Left lung (tissue), 4 donors: ENCODE measurements at regions not wholly inside any gene's neighbourhood (a gene's known extent, or its start where the extent isn't known, plus 50 kb on each side); places are given as distances from the start of the nearest gene placed in this dataset.
"Not testable (repeated sequence)": the region's sequence is repeated elsewhere in the genome, so short reads cannot be mapped to it uniquely, and the experiment has no call there.

Experiments used
- ATAC-seq: fragments of 200-7000 bp; cut with Tn5 transposase; one replicate; pipeline ENCODE4 v1.9.1; 2020; ENCODE audit warnings: moderate library complexity
- DNase-seq, 4 donors: peaks; one replicate each; pipeline ENCODE4 v3.0.0-alpha.2; 2013 to 2020
- H3K27ac ChIP-seq, 2 donors: fragments of 200-600 bp; sonication (generic) in 1 of 2; one replicate each; pipeline versions ENCODE4 v1.5.0 to v1.8.0; 2020 to 2021
- H3K27me3 ChIP-seq, 2 donors: fragments of 200-600 bp; sonication (generic) in 1 of 2; one replicate each; pipeline versions ENCODE4 v1.5.0 to v1.8.0; 2020 to 2021
- H3K36me3 ChIP-seq, 2 donors: fragments of 200-600 bp; sonication (generic) in 1 of 2; one replicate each; pipeline versions ENCODE4 v1.5.0 to v1.8.0; 2020 to 2021
- H3K4me1 ChIP-seq, 2 donors: fragments of 200-600 bp; one replicate each; pipeline ENCODE4 v1.8.0; 2021
- H3K4me3 ChIP-seq, 2 donors: fragments of 200-600 bp; sonication (generic) in 1 of 2; one replicate each; pipeline versions ENCODE4 v1.5.0 to v1.8.0; 2020 to 2021; ENCODE audit warnings: mild to moderate bottlenecking in 1 of 2
- H3K9me3 ChIP-seq, 2 donors: fragments of 200-600 bp; sonication (generic) in 1 of 2; one replicate each; pipeline versions ENCODE4 v1.5.0 to v1.8.0; 2020 to 2021
- CTCF ChIP-seq, 2 donors: fragments of 200-600 bp; sonication (generic) in 1 of 2; IDR thresholded peaks; one replicate each; pipeline versions ENCODE4 v1.5.0 to v1.8.0; 2021; ENCODE audit warnings: antibody characterized with exemption in 2 of 2
- intact Hi-C, 2 donors: fragments of 100-400 bp; cut with DNase I; formaldehyde crosslinking; loops; one replicate each; pipeline versions ENCODE4 v1.11.2 to v1.14.2; 2022
- donor health status: DM: no; HTN: yes; CAD: no.
- donor health status: DM: no; HTN: no; CAD: no.

- H3K27ac ChIP-seq: no peak overlapping the region
- no peak overlapping the region for H3K4me3 ChIP-seq
- H3K9me3 ChIP-seq: peaks cover 0 to 14% of the 10 kb centered on the region in 2 donors
- TF ChIP-seq CTCF (IDR thresholded peaks at IDR 0.05): no peak
- no peaks in the 10 kb centered on the region for H3K4me1 ChIP-seq
- H3K27me3 ChIP-seq: no peaks in the 10 kb centered on the region
- DNase-seq (no peak), ATAC-seq (no peak)
- H3K36me3 ChIP-seq: no peaks in the 10 kb centered on the region
- intact Hi-C loops: no loop called here
Observed at GRCh38 chr10:81594991-81595390, 280.0 kb upstream of the NRG3 start.

DNA sequence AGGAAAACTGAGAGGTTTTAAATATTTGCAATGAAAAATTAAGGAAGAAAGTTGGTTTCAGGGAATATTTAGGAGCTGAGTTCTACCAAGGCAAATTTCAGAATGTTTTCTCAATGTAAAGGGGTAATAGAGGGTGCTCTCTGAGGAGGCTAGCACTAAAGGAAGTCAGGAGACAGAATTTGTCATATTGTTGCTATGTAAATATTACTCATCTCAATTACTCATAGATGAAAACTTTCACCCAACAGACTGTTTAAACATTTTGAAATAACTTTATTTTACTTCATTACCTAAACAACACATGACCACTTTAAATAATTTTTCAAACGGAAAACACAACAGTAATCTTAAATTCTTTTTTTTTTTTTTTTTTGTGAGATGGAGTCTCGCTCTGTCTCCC lies 274.8 kb upstream of the NRG3 start:
- TF ChIP-seq CTCF (IDR thresholded peaks at IDR 0.05): no peak
- no peak overlapping the region for H3K4me3 ChIP-seq
- H3K36me3 ChIP-seq: no peaks in the 10 kb centered on the region
- H3K4me1 ChIP-seq: no peaks in the 10 kb centered on the region
- H3K9me3 ChIP-seq: peaks cover 0 to 7% of the 10 kb centered on the region in 2 donors
- no peak overlapping the region for H3K27ac ChIP-seq
- DNase-seq: no peak
- intact Hi-C loops: no loop called here
- ATAC-seq: peak; percentile 30
- no peaks in the 10 kb centered on the region for H3K27me3 ChIP-seq

DNA sequence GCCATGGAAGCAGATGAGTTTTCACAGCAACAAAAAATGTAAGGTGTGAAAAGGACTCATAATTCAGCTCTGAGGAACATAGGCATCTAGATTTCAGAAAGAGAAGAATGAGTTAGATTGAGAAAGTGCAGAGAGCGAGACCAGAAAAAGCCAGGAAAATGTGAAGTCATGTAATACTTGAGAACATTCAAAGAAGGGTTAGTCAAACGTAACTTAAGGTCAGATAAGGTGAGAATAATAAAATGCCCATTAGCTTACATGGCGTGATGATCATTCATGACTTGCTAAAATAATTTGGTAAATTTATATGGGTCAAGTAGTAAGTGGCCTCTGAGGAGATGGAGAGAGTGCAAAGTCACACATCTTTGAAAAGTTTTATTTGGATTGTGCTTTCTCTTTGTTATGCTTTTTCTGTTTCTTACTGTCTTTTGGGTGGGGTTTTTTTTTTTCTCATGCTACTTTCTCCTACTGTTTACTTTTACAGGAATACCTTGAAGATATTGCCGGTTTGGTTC lies 271.8 kb upstream of the NRG3 start:
- H3K27ac ChIP-seq: no peak overlapping the region
- H3K36me3 ChIP-seq: no peaks in the 10 kb centered on the region
- no peak overlapping the region for H3K4me3 ChIP-seq
- ATAC-seq: no peak
- no peaks in the 10 kb centered on the region for H3K4me1 ChIP-seq
- no peaks in the 10 kb centered on the region for H3K27me3 ChIP-seq
- no peak for DNase-seq
- peaks cover 0 to 2% of the 10 kb centered on the region in 2 donors for H3K9me3 ChIP-seq
- TF ChIP-seq CTCF (IDR thresholded peaks at IDR 0.05): no peak
- intact Hi-C loops: no loop called here

- H3K4me3 ChIP-seq: not testable (repeated sequence)
Observed at GRCh38 chr10:81644485-81644884, 230.5 kb upstream of the NRG3 start.

GRCh38 chr10:81655986-81656385 lies 219.0 kb upstream of the NRG3 start:
- H3K4me3 ChIP-seq: no peak overlapping the region
- H3K9me3 ChIP-seq: peaks cover 0 to 50% of the 10 kb centered on the region in 2 donors
- TF ChIP-seq CTCF (IDR thresholded peaks at IDR 0.05): no peak
- intact Hi-C loops: no loop called here
- ATAC-seq: no peak
- H3K36me3 ChIP-seq: no peaks in the 10 kb centered on the region
- H3K27ac ChIP-seq: no peak overlapping the region
- no peak for DNase-seq
- no peaks in the 10 kb centered on the region for H3K4me1 ChIP-seq
- no peaks in the 10 kb centered on the region for H3K27me3 ChIP-seq

More at GRCh38 chr10:81644485-81644884, 230.5 kb upstream of the NRG3 start:
- DNase-seq: peak in 1 of 4 donors; percentile 35
- H3K27me3 ChIP-seq, H3K4me1 ChIP-seq, H3K36me3 ChIP-seq, ATAC-seq, H3K27ac ChIP-seq, intact Hi-C loops: not testable (repeated sequence)
- H3K9me3 ChIP-seq: peaks cover 0 to 32% of the 10 kb centered on the region in 2 donors

- intact Hi-C loops: no loop called here
- Histone ChIP-seq H3K4me3 (no peak overlapping the region), H3K27me3 (no peaks in the 10 kb centered on the region), H3K4me1 (no peaks in the 10 kb centered on the region), H3K9me3 (peaks cover 0 to 3% of the 10 kb centered on the region in 2 donors), H3K27ac (no peak overlapping the region), H3K36me3 (no peaks in the 10 kb centered on the region)
- DNase-seq: no peak
- TF ChIP-seq CTCF (IDR thresholded peaks at IDR 0.05): no peak
- no peak for ATAC-seq
Observed at GRCh38 chr10:81662837-81663236, 212.2 kb upstream of the NRG3 start.

DNA sequence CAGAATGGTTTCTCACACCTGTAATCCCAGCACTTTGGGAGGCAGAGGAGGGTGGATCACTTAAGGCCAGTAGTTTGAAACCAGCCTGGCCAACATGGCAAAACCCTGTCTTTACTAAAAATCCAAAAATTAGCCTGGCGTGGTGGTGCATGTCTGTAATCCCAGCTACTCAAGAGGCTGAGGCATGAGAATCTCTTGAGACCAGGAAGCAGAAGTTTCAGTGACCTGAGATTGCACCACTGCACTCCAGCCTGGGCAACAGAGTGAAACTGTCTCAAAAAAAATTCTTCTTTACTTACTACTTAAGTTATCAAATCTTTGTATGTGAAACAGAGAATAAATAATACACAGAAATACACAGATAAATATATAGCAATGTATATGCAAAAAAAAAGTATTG lies 210.2 kb upstream of the NRG3 start:
- H3K36me3 ChIP-seq, H3K27ac ChIP-seq, H3K4me3 ChIP-seq, H3K27me3 ChIP-seq, H3K4me1 ChIP-seq, DNase-seq, intact Hi-C loops: not testable (repeated sequence)
- H3K9me3 ChIP-seq: peaks cover 0 to 17% of the 10 kb centered on the region in 2 donors
- ATAC-seq: peak; percentile 57
